Muscle of arm (tissue), 1 donor: ENCODE measurements at regions not wholly inside any gene's neighbourhood (a gene's known extent, or its start where the extent isn't known, plus 50 kb on each side); places are given as distances from the start of the nearest gene placed in this dataset.
A peak's percentile ranks its signal among the peaks of the same experiment; 100 is the strongest.

ENCODE experiments used
- DNase-seq: peaks from one replicate; pipeline ENCODE4 v3.0.0-alpha.2; 2013

DNA sequence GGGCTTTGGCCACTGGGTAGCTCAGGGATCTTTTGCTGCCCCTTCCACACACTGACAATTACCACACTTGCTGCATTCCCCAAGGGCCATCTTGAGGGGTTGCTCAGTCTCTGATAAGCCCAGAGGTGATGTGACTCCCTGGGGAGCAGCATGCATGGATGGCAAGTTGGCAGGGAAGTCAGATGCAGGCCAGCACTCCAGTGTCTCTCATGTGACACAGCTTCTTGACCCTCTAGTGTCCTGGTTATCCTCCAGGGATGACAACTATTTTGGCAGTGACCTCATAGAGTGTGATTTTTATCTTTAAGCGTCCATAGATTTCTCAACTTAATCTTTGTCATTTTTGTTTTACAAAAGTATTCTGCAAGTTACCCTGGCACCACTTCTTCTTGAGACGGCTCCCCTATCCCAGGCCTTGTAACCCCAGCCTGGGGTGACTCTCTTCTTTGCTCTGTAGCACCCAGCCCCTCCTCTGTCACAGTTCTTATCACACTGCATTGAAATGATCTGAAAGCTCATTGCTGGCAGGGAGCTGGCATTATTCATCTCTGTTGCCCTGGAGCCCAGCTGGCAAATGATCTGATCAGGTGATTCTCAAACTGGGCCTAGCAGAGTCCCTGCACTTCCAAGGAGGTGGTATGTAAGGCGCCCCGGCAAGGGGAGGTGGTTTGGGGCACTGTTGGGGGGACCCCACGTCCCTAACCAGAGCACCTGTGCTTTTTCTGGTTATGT is 72.6 kb downstream of the TENT5C start:
- no peak for DNase-seq

- no peak for DNase-seq
These were observed 73.5 kb downstream of the TENT5C start for GRCh38 chr1:117679299-117679698.

DNA sequence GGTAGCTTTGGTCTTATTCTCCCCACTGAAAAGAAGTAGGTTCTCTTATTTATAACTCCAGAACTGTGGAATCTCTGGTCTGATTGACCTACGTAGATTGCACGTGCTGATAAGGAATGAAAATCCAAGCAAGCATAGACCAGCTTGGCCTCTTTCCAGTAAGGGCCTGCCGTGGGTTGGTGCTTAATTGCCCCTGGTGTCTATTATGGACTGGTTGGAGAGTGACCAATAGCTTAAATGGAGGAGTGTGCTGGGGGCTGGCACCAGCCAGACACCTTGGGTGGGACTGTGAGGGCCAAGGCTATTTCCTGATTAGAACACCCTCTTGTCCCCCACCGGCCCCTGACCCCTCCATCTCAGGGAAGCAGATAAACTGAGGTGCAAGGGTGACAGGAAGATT is 74.0 kb downstream of the TENT5C start:
- no peak for DNase-seq

DNA sequence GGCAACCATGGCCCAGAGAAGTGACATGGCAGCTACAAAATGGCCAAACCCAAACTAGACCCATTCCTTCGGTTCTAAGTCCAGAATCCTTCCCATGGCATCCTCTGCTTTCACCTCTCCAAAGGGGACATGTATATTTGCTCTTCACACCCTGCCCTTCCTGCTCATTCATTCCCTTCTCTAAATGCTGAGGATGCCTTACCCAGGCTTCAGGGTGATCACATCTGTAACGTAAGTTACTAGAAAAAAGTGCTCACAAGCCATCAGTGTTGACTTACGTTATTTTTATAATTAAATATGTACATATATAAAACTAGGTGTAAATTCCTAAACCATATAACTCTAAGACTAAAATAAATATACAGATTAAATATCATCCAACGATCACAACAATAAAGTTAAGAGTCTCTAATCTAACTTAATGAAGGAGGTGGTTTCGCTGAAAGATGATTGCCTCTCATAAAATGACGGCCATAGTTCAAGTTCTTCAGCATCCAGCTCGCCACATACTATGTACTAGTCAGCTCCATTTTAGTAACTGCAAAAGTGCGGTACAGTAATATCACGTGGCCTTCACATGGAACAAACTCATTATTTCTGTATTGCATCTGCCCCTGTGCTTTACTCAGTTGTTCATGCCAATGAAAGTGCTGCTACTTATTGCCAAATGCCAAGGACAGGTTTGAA is 74.6 kb downstream of the TENT5C start:
- no peak for DNase-seq

- no peak for DNase-seq
These were observed 75.4 kb downstream of the TENT5C start for GRCh38 chr1:117681093-117681900.

DNA sequence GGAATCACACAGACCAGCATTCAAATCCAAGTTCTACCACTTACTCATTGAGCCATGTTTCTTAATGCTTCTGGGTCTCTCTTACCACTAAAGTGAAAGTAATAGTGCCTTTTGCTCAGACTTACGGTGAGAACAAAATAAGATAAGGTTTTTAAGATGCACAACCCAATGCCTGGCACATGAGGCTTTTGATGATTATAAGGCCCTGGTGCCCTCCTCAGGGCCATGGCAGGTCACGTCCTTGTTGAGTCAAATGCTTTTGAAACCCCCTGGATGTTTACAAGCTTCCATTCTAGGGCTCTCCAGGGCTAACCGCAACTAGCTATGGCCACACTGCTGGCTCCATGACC is 76.0 kb downstream of the TENT5C start:
- DNase-seq: no peak

DNA sequence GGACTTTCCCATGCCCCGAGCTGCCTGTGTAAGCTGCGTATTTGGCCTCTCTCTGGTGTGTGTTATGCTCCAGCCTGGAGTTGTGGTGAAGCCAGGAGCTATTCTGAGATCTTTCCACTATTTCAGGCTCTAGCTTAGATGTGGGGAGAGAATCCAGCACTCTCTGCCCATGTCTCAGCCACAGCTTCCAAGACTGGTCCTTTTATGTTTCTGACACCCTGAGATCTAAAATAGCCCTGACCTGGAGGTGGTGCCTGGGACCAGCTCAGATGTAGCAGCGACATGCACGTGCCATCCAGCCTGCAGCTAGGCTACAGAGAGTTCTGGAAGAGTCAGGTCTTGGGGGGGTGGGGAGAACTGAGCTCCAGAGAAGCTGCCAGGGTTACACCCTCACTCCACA is 76.5 kb downstream of the TENT5C start:
- DNase-seq: no peak

- no peak for DNase-seq
These were observed 77.9 kb downstream of the TENT5C start for GRCh38 chr1:117683571-117684285.

DNA sequence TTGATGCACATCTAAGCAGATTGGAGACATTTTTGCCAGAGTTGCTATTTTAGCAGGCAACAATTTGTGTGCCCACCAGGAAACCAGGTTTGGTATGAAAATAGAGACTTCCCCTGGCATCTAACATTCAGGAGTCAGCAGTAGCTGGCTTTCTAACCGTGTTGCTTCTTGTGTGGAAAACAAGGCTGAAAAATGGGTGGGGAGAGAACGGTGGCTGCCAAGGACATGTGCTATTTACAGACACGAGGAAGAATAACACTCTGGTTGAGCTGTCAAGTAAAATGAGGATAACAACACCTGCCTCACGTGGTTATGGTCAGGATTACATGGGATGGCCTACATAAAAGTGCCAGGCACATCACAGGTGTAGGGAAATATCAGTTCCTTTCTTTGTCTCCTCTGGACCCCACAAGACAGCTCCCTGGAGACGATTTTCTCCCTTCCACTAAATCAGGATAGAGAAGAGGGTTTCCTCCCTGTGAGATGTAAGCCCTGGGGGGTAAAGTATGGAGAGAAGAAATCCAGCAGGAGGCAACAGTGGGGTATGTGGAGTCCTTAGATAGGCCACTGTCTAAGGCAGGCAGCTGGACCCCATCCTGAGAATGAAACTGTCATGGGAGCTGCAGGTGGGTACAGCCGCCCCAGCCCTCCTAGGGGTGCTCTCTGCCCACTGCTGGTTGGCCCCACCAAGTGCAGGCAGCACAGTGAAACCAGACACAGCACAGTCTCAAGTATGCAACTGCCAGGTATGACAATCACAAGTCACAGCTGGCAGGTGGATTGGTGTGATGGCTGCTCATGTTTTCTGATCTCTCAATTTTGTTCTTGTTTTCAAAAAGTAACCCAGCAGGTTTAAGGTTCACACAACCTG is 80.3 kb downstream of the TENT5C start:
- no peak for DNase-seq

DNA sequence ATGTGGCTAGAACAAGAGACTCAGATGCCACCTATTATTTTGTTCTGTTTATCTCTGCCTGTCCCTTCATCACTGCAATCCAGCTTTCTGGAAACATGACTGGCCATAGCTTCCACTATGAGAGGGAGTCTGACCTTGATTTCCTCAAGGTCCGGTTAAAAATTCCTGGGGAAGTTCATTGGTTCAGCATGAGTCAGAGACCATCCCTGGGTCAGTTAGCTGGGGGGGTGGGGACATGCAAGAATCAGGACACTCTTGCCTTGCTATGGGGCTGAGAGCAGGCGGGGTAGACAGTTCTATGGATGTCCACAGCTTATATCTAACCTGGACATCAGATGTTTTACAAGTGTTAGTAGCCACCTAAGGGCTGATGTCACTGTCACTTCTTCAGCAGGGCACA is 81.1 kb downstream of the TENT5C start:
- DNase-seq: no peak

DNA sequence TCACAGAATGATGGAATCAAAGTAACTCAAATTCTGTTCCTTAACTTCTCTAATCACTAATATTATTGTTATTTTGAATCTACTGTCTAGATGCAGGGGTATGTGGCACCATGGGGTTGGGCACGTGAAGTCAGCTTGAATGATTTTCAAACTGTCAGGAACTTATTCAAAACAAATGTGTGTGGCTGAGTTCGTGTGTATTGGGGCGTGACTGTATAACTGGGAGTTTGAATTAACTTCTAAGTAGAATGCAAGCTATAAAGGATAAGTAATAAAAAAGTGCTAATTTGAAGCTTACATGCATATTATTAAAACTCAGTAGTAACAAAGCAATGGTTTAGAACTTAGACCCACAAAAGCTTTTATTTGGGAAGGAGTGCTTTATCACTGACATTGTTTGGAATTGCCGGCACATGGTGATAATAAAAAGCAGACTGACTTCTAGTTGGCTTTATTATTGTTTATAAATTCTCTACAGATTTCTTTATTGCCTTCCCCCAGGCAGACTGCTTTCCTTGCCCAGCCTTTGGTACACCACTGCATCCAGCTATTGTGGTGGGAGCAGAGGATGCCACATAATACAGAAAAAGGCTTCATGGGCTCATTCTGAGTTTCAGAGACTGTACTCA is 84.3 kb downstream of the TENT5C start:
- no peak for DNase-seq

GRCh38 chr1:117691942-117692341 is 86.1 kb downstream of the TENT5C start:
- no peak for DNase-seq

GRCh38 chr1:117694543-117694942 is 88.7 kb downstream of the TENT5C start:
- no peak for DNase-seq

DNA sequence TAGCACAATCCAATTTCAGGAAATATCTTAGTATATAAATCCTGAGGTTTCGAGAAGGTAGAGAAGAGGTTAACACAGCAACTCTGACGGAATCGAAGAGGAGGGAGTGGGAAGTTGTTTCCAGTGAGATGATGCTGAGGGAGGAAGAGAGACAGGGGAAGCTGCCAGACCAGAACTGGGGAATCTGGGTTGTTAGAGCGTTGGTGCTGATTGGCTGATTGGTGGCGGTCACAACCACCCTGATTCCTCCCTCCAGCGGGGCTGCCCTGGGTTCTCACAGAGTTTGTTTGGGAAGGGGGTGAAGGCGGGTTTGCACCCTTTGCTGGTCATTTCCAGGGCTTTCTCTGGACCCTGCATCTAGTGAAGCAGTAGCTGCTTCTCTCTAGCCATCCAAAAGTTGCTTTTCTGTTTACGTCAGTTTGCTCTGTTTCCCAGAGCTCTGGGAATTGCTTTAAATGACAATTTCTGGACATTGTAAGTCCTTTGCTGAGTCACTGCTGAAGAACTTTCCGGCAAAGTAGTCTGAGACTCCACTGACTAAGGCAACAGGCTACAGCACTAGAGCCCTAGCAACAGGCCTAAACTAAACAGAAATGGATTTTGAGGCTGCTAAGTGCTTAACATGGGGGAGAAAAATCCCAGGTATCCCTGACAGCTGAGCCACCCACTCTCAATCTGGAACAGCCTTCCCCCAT is 90.1 kb downstream of the TENT5C start:
- peak; percentile 77 for DNase-seq

GRCh38 chr1:117696561-117696960 is 90.7 kb downstream of the TENT5C start:
- DNase-seq: no peak

- DNase-seq: no peak
These were observed 91.5 kb downstream of the TENT5C start for GRCh38 chr1:117697220-117697781.

DNA sequence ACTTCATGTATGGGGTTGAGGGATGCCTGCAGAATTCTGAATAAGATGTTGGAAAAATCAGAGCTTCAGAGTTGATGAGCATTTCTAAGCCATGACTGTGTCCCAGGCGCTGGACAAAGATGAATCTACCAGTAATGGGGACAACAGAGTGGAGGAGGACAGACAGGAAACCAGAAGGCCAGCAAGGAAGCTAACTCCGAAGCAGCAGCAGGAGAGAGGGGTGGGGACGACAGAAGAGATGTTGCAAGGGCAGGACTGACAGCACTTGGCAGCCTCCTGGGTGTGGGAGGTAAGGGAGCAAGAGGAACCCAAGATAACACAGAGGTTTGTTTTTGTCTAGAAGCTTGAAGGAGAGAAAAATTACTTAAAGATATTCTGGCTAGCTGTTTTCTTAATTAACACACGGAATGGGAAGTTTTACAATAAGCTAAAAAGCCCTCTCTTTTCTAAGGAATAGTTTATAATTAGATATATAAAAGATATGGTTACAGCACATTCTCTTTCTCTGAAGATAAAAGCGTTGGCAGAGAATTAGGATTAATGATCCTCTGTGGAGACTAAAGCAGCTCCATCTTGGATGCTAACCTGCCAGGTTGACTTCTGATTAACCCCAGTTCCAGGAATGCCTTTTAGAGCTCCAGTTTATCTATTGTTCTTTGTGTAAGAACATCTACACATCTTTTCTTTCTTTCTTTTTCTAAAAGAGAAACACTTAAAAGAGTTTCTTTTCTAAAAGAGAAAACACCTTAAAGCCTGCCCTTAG is 92.7 kb downstream of the TENT5C start:
- no peak for DNase-seq

- no peak for DNase-seq
These were observed 94.1 kb downstream of the TENT5C start for GRCh38 chr1:117699953-117700352.

DNA sequence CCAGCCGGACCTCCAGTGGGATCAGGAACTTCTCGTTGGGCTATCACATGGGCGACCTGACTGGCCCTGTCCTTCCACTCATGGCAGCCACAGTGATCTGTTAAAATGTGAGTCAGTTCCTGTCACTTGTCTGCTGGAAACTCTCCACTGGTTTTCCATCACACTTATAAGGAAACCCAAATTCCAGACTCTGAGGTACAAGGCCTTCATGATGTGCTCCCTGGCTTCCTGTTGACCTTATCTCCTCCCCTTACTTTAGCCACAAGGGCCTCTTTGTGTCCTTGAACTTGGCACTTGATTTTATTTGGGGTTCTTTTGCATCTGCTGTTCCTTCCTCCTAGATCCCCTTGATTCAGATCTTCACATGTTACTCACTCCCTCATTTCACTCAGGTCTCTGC is 96.8 kb downstream of the TENT5C start:
- no peak for DNase-seq
